Thyroid gland (tissue), 4 donors: ENCODE measurements at regions not wholly inside any gene's neighbourhood (a gene's known extent, or its start where the extent isn't known, plus 50 kb on each side); places are given as distances from the start of the nearest gene placed in this dataset.

Experiments
- DNase-seq, 2 donors: peaks; one replicate each; pipeline ENCODE4 v3.0.0-alpha.2; 2019
- H3K27ac ChIP-seq, 3 donors: fragments of 200-600 bp; sonication (generic); 1 replicate in 2 of 3; 2 replicates in 1 of 3; pipeline ENCODE4 v1.5.1; 2016 to 2019; ENCODE audit warnings: mild to moderate bottlenecking in 1 of 3, moderate library complexity in 1 of 3
- H3K27me3 ChIP-seq: fragments of 200-600 bp; sonication (generic); one replicate; pipeline ENCODE4 v1.5.1; 2019
- H3K36me3 ChIP-seq, 2 donors: fragments of 200-600 bp; sonication (generic); one replicate each; pipeline ENCODE4 v1.5.1; 2016 to 2019
- H3K4me1 ChIP-seq, 2 donors: fragments of 200-600 bp; sonication (generic); one replicate each; pipeline ENCODE4 v1.5.1; 2017 to 2019
- H3K4me3 ChIP-seq, 3 donors: fragments of 200-600 bp; sonication (generic); replicated peaks in 1 of 3; 1 replicate in 2 of 3; 2 replicates in 1 of 3; pipeline ENCODE4 v1.5.1; 2016; ENCODE audit warnings: mild to moderate bottlenecking in 1 of 3
- H3K9me3 ChIP-seq: fragments of 200-600 bp; sonication (generic); one replicate; pipeline ENCODE4 v1.5.1; 2017
- CTCF ChIP-seq, 6 experiments: fragments of 200-600 bp in 3 of 6; fragments of 450-650 bp in 3 of 6; sonication (generic) in 3 of 6; IDR thresholded peaks; one replicate each; pipeline ENCODE4 v1.5.1; 2016 to 2019; ENCODE audit warnings: antibody characterized with exemption in 6 of 6, mild to moderate bottlenecking in 2 of 6, inconsistent platforms in 1 of 6, moderate library complexity in 1 of 6
- POLR2A ChIP-seq, 2 donors: fragments of 450-650 bp; IDR thresholded peaks; one replicate each; pipeline ENCODE4 v1.6.1; 2017; ENCODE audit warnings: antibody characterized with exemption in 2 of 2, mild to moderate bottlenecking in 2 of 2, moderate library complexity in 1 of 2
- WGBS, 2 donors: methylation state at CpG; one replicate each; pipeline ENCODE4 v1.1.5; 2017; 5-methylcytosine and 5-hydroxymethylcytosine counted together
- intact Hi-C: fragments of 100-400 bp; cut with DNase I; formaldehyde crosslinking; loops from one replicate; pipeline ENCODE4 v1.15.1; 2023

GRCh38 chr13:44101347-44102083 is 221.8 kb downstream of the LACC1 start:
- Histone ChIP-seq H3K36me3 (no peaks in the 10 kb centered on the region), H3K27ac (no peak overlapping the region), H3K4me3 (no peak overlapping the region), H3K9me3 (no peaks in the 10 kb centered on the region), H3K4me1 (peaks cover 30 to 42% of the 10 kb centered on the region in 2 donors), H3K27me3 (no peaks in the 10 kb centered on the region)
- intact Hi-C loops: no loop called here
- WGBS, 2 donors: 48 to 49% methylated on average over 2 of the region's 2 CpGs
- TF ChIP-seq CTCF (IDR thresholded peaks at IDR 0.05) (no peak), POLR2A (IDR thresholded peaks at IDR 0.05) (no peak)
- DNase-seq: no peak

- 71 to 75% methylated on average over 10 of the region's 10 CpGs for WGBS, 2 donors
Observed at GRCh38 chr13:44103429-44104196, 223.9 kb downstream of the LACC1 start.

DNA sequence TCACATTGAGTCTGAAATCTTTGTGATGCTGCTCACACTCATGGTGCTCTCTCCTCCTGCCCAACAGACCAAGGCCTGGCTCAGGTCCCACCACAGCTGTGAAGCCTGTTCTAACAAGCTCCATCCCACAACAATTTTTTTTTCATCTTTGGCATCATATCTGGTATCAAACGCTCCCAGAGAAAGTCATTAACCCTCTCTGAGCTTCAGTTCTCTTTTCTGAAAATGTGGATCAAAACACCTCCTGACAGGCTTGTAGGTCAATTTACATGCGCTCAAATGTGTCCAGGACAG is 224.4 kb downstream of the LACC1 start:
- H3K27me3 ChIP-seq: no peaks in the 10 kb centered on the region
- no peak for TF ChIP-seq CTCF (IDR thresholded peaks at IDR 0.05)
- TF ChIP-seq POLR2A (IDR thresholded peaks at IDR 0.05): no peak
- H3K9me3 ChIP-seq: no peaks in the 10 kb centered on the region
- intact Hi-C loops: no loop called here
- H3K27ac ChIP-seq: peak overlapping the region in 1 of 3 donors; percentile 59
- H3K4me3 ChIP-seq: no peak overlapping the region
- DNase-seq: peak in 1 of 2 donors; percentile 12
- peaks cover 43 to 50% of the 10 kb centered on the region in 2 donors for H3K4me1 ChIP-seq
- no peaks in the 10 kb centered on the region for H3K36me3 ChIP-seq
- 60 to 75% methylated on average over 2 of the region's 2 CpGs for WGBS, 2 donors

More at GRCh38 chr13:44103429-44104196, 223.9 kb downstream of the LACC1 start:
- DNase-seq: no peak
- TF ChIP-seq CTCF (IDR thresholded peaks at IDR 0.05) (no peak), POLR2A (IDR thresholded peaks at IDR 0.05) (no peak)
- Histone ChIP-seq H3K27me3 (no peaks in the 10 kb centered on the region), H3K4me3 (no peak overlapping the region), H3K27ac (peak overlapping the region in 2 of 3 donors; percentile 8 to 59), H3K36me3 (no peaks in the 10 kb centered on the region), H3K9me3 (no peaks in the 10 kb centered on the region), H3K4me1 (peaks cover 43 to 50% of the 10 kb centered on the region in 2 donors)
- intact Hi-C loops: no loop called here

DNA sequence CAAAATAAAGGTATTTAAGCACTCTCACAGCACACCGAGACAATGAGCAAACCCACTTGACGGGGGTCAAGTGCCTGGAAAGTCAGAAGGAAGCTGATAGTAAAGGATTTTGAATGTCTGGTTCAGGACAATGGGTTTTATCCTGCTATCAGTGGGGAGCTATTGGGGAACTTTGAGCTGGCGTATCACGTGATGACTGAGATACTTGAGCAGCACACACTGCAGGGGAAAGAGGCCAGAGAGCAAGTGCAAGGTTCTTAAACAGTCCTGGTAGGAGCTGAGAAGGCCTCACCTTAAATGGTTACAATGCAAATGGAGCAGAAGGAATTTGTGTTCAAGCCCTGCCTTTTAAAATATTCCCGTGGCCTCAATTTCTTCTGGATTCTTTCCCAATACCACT is 225.3 kb downstream of the LACC1 start:
- H3K4me1 ChIP-seq: peaks cover 43 to 50% of the 10 kb centered on the region in 2 donors
- TF ChIP-seq CTCF (IDR thresholded peaks at IDR 0.05) (no peak), POLR2A (IDR thresholded peaks at IDR 0.05) (no peak)
- H3K9me3 ChIP-seq: no peaks in the 10 kb centered on the region
- H3K4me3 ChIP-seq: no peak overlapping the region
- H3K36me3 ChIP-seq: no peaks in the 10 kb centered on the region
- intact Hi-C loops: no loop called here
- WGBS, 2 donors: 58 to 61% methylated on average over 5 of the region's 5 CpGs
- H3K27ac ChIP-seq: peak overlapping the region in 1 of 3 donors; percentile 59
- no peaks in the 10 kb centered on the region for H3K27me3 ChIP-seq
- peak; percentile 8 to 17 for DNase-seq
